LNCaP clone FGC (cell line): ENCODE measurements at regions not wholly inside any gene's neighbourhood (a gene's known extent, or its start where the extent isn't known, plus 50 kb on each side); places are given as distances from the start of the nearest gene placed in this dataset.

Experiments used
- DNase-seq: peaks from one replicate; pipeline ENCODE4 v3.0.0-alpha.2; 2011; ENCODE audit warnings: low read depth
- H3K4me3 ChIP-seq: 2 replicates; pipeline ENCODE4 v1.5.1; 2011; ENCODE audit warnings: mild to moderate bottlenecking, low read depth, low read length, control low read depth
- TF ChIP-seq, protein P1 (sequence below): IDR thresholded peaks from 2 replicates; pipeline ENCODE4 v1.5.1; 2012; ENCODE audit warnings: mild to moderate bottlenecking; ENCODE audit not compliant: control insufficient read depth, insufficient read depth; ENCODE audit errors: extremely low read depth

DNA sequence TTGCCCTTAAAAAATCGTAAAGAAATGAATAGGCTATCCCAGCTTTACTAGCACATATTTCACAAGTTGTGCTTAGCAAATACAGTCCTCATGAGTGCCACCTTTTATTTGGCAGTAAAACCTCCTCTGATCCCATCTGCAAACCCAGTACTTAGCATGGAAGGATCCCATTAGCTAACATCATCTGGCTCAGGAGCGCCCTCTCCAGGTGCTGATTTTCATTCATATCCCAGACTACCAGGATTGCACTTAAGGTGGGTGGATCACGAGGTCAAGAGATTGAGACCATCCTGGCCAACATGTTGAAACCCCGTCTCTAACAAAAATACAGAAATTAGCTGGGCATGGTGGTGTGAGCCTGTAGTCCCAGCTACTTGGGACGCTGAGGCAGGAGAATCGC lies 76.1 kb upstream of the PAX6 start:
- H3K4me3 ChIP-seq, result no peak overlapping the region
- DNase-seq, result peak; percentile 31
- TF ChIP-seq, protein P1, sequence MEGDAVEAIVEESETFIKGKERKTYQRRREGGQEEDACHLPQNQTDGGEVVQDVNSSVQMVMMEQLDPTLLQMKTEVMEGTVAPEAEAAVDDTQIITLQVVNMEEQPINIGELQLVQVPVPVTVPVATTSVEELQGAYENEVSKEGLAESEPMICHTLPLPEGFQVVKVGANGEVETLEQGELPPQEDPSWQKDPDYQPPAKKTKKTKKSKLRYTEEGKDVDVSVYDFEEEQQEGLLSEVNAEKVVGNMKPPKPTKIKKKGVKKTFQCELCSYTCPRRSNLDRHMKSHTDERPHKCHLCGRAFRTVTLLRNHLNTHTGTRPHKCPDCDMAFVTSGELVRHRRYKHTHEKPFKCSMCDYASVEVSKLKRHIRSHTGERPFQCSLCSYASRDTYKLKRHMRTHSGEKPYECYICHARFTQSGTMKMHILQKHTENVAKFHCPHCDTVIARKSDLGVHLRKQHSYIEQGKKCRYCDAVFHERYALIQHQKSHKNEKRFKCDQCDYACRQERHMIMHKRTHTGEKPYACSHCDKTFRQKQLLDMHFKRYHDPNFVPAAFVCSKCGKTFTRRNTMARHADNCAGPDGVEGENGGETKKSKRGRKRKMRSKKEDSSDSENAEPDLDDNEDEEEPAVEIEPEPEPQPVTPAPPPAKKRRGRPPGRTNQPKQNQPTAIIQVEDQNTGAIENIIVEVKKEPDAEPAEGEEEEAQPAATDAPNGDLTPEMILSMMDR, result peak; percentile 38; the same call in 1 of the 2 replicates

DNA sequence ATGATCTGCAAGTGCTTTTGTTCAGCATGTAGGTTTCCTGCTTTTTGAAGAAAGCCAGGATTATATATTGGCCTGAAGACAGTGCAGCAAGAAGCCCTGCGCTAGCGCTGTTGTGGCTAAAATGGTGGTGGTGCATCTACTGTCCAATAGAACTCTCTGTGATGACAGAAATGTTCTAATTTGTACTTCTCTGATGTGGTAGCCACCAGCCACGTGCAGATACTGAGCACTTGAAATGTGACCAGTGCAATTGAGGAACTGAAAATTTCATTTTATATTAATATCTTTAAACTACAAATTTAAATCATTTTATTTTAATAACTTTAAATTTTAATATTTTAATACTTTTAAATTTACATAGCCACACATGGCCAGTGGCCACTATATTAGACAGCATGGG lies 73.0 kb upstream of the PAX6 start:
- no peak overlapping the region for H3K4me3 ChIP-seq
- TF ChIP-seq, protein P1, result no peak
- DNase-seq, result no peak

DNA sequence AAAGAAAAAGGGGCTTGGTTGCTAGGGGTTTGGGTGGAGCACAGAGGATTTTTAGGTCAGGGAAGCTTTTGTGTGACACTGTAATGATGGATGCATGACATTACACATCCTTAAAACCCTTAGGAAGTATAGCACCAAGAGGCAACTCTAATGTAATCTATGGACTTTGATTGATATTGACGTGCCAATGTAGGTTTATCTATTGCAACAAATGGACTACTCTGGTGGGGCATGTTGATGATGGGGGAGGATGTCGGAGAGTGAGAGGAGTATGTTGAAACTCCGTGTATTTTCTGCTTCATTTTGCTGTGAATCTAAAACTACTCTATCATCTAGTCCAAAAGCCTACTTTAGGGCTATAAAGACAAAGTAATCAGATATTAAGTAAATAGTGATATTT lies 72.3 kb upstream of the PAX6 start:
- no peak overlapping the region for H3K4me3 ChIP-seq
- TF ChIP-seq, protein P1, result no peak
- no peak for DNase-seq

DNA sequence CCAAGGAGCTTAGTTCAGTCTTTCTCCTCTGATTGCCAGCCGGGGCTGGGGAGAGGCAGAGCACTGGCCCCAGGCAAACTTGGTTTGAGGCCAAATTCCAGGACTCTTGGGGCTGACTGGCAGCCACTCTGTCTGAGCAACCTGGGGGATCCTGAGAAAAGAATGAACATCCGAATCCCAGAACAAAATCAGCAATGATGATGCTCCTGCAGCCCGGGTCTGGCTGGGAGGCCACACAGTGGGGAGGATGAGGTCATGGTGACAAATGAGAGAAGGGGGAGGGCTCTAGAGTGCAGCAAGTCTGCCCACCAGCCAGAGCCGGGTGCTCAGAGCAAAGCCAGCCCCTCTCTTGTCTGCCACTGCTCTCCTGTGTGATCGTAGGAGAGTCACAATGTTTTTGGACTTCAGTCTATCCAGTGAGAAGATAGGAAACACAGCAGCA lies 71.8 kb upstream of the PAX6 start:
- no peak overlapping the region for H3K4me3 ChIP-seq
- DNase-seq, result no peak
- TF ChIP-seq, protein P1, result no peak

DNA sequence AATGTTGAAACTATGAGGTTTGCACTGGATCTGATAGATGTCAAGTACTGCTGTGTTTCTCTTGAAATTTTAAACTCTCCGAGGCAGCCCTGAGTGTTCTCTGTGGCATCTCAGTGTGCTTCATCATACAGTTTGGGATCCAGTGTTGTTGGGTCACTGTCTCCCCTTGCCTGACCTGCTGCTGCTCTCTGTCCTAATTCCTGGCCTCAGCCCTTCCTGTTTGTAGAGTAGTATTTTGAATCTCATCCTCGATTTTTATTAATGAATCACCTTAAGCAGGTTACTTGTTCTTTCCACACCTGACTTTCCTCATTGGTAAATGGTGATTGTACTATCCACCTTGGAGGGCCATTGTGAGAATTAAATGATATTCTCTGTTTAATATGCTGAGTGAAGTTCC lies 70.7 kb upstream of the PAX6 start:
- DNase-seq, result no peak
- H3K4me3 ChIP-seq, result no peak overlapping the region
- TF ChIP-seq, protein P1, result no peak

DNA sequence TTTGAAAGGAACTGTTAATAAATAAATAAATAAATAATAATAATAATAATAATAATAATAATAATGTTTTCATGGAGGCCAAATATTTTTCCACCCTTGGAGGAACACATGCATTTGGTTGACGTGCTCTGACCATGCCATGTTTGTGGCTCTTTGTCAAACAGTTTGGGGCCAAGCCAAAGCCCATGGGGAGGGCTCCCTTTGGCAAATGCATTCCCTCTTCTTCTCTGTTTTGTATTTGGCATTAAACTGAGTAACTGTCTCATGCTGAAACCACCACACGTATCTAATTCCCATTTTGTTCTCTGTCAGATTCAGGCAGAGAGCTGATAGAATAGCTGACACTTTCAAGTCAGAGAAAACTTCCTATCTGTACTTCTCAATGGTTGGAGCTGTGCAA lies 68.6 kb upstream of the PAX6 start:
- no peak overlapping the region for H3K4me3 ChIP-seq
- DNase-seq, result no peak
- TF ChIP-seq, protein P1, result no peak

DNA sequence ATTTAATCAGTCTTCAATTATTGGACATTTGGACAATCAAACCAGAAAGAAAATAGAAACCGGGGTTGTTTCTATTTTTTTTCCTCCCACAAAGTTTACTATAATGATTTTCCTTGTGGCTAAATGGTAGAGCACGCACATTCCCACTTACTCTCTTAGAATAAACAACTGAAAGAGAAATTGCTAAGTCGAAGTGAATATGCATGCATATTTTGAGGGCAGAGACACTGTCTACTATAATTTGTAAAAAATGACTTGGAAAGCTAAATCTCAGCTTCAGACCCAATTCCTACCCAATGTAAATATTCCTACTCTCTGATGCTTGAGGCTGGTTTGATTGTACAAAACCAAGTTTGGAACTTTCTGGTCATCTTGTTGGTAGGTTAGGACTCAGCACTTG lies 66.7 kb upstream of the PAX6 start:
- TF ChIP-seq, protein P1, result no peak
- no peak overlapping the region for H3K4me3 ChIP-seq
- DNase-seq, result no peak
